H1 (cell line): ENCODE measurements at regions not wholly inside any gene's neighbourhood (a gene's known extent, or its start where the extent isn't known, plus 50 kb on each side); places are given as distances from the start of the nearest gene placed in this dataset.

Experiments
- CTCF ChIA-PET: fragments of 300-600 bp; sonication (Branson Sonifier 250); formaldehyde crosslinking; loops from one replicate; lab custom pipeline; 2021; ENCODE audit not compliant: partially characterized antibody; lab: Charles Lee
- POLR2A ChIA-PET: fragments of 300-600 bp; sonication (Branson Sonifier 250); formaldehyde crosslinking; loops from one replicate; lab custom pipeline; 2021; ENCODE audit warnings: inconsistent platforms; ENCODE audit not compliant: partially characterized antibody; lab: Charles Lee
- DNase-seq, 2 experiments: peaks; one replicate each; pipeline versions ENCODE4 v3.0.0 to v3.0.0-alpha.2; 2010 to 2022; ENCODE audit warnings: low spot score in 2 of 2, low read depth in 1 of 2, mixed read lengths in 1 of 2
- FAIRE-seq: peaks from 2 replicates; lab custom pipeline; 2011; peaks lifted over from hg19 to GRCh38; lab: Jason Lieb, UNC
- H2AFZ ChIP-seq: 2 replicates; pipeline ENCODE4 v1.8.1; 2012; ENCODE audit warnings: low read length, inconsistent platforms
- H2AK5ac ChIP-seq: 2 replicates; pipeline ENCODE4 v1.6.1; 2013; ENCODE audit warnings: low read depth, low read length
- H2BK120ac ChIP-seq: replicated peaks from 2 replicates; pipeline ENCODE3; 2013; ENCODE audit warnings: low read depth, low read length, inconsistent platforms
- H2BK12ac ChIP-seq: 2 replicates; pipeline ENCODE4 v1.6.1; 2013; ENCODE audit warnings: low read depth, low read length
- H2BK15ac ChIP-seq: 2 replicates; pipeline ENCODE4 v1.6.1; 2013; ENCODE audit warnings: low read length
- H2BK20ac ChIP-seq: 2 replicates; pipeline ENCODE4 v1.6.1; 2013; ENCODE audit warnings: low read length
- H2BK5ac ChIP-seq: 2 replicates; pipeline ENCODE4 v1.6.1; 2013; ENCODE audit warnings: low read depth, low read length
- H3K14ac ChIP-seq: 2 replicates; pipeline ENCODE4 v1.6.1; 2013; ENCODE audit warnings: inconsistent platforms; ENCODE audit not compliant: insufficient read length
- H3K18ac ChIP-seq: 2 replicates; pipeline ENCODE4 v1.6.1; 2013; ENCODE audit warnings: low read length; ENCODE audit errors: extremely low read depth
- H3K23ac ChIP-seq: 2 replicates; pipeline ENCODE4 v1.6.1; 2013; ENCODE audit warnings: inconsistent platforms; ENCODE audit not compliant: insufficient read length
- H3K23me2 ChIP-seq: 2 replicates; pipeline ENCODE4 v1.6.1; 2013; ENCODE audit warnings: low read depth, low read length
- H3K27ac ChIP-seq: 2 replicates; pipeline ENCODE4 v1.6.1; 2011; ENCODE audit warnings: low read depth, low read length, inconsistent platforms
- H3K27me3 ChIP-seq, 4 experiments: replicated peaks in 1 of 4; 1 replicate in 1 of 4; 2 replicates in 3 of 4; pipeline versions ENCODE4 v1.6.1 to v1.8.1; 2011 to 2013; ENCODE audit warnings: low read length in 3 of 4, mild to moderate bottlenecking in 3 of 4, inconsistent platforms in 2 of 4, mixed read lengths in 2 of 4, moderate library complexity in 1 of 4; ENCODE audit not compliant: control insufficient read depth in 3 of 4, insufficient read depth in 3 of 4; ENCODE audit errors: extremely low read depth in 1 of 4
- H3K36me3 ChIP-seq, 4 experiments: 2 replicates each; pipeline versions ENCODE4 v1.6.1 to v1.8.1; 2011 to 2013; ENCODE audit warnings: mild to moderate bottlenecking in 4 of 4, low read length in 3 of 4, moderate library complexity in 2 of 4, control low read depth in 1 of 4, inconsistent platforms in 1 of 4; ENCODE audit not compliant: insufficient read depth in 4 of 4, control insufficient read depth in 2 of 4
- H3K4ac ChIP-seq: replicated peaks from 2 replicates; pipeline ENCODE3; 2013; ENCODE audit warnings: low read length, low read depth, mixed read lengths, inconsistent platforms; ENCODE audit not compliant: insufficient read length
- H3K4me1 ChIP-seq, 4 experiments: replicated peaks in 1 of 4; 1 replicate in 1 of 4; 2 replicates in 3 of 4; pipeline versions ENCODE4 v1.6.1 to v1.8.1; 2011 to 2013; ENCODE audit warnings: low read length in 3 of 4, inconsistent platforms in 2 of 4, mixed read lengths in 1 of 4; ENCODE audit not compliant: insufficient read depth in 4 of 4, control insufficient read depth in 3 of 4
- H3K4me2 ChIP-seq, 2 experiments: 2 replicates each; pipeline versions ENCODE4 v1.6.1 to v1.8.1; 2011 to 2013; ENCODE audit warnings: low read depth in 2 of 2, low read length in 2 of 2, control low read depth in 1 of 2, inconsistent platforms in 1 of 2, mild to moderate bottlenecking in 1 of 2; ENCODE audit not compliant: insufficient read depth in 1 of 2
- H3K4me3 ChIP-seq, 4 experiments: fragments of 200-600, 300-600 bp in 1 of 4; sonication (generic), shearing (Covaris generic), sonication (Bioruptor Twin) in 1 of 4; 2 replicates each; pipeline versions ENCODE4 v1.5.1 to v1.8.1; 2011 to 2016; ENCODE audit warnings: low read length in 4 of 4, low read depth in 3 of 4, control low read depth in 2 of 4, inconsistent platforms in 2 of 4, mild to moderate bottlenecking in 2 of 4, mixed read lengths in 1 of 4, moderate library complexity in 1 of 4; ENCODE audit not compliant: insufficient read depth in 2 of 4; ENCODE audit errors: extremely low read depth in 1 of 4
- H3K56ac ChIP-seq: replicated peaks from 2 replicates; pipeline ENCODE3; 2013; ENCODE audit warnings: low read depth, mild to moderate bottlenecking, mixed read lengths, low read length, inconsistent platforms; ENCODE audit not compliant: insufficient read length
- H3K79me1 ChIP-seq: 2 replicates; pipeline ENCODE4 v1.6.1; 2013; ENCODE audit warnings: low read depth, low read length, control low read depth
- H3K79me2 ChIP-seq, 2 experiments: 2 replicates each; pipeline versions ENCODE4 v1.6.1 to v1.8.1; 2012 to 2013; ENCODE audit warnings: low read length in 2 of 2, mild to moderate bottlenecking in 2 of 2, inconsistent platforms in 1 of 2; ENCODE audit not compliant: insufficient read depth in 2 of 2, control insufficient read depth in 1 of 2
- H3K9ac ChIP-seq, 4 experiments: replicated peaks in 1 of 4; 1 replicate in 1 of 4; 2 replicates in 3 of 4; pipeline versions ENCODE4 v1.6.1 to v1.8.1; 2011 to 2013; ENCODE audit warnings: low read depth in 3 of 4, low read length in 3 of 4, control low read depth in 2 of 4, mild to moderate bottlenecking in 2 of 4, moderate library complexity in 2 of 4, inconsistent platforms in 1 of 4; ENCODE audit errors: extremely low read depth in 1 of 4
- H3K9me3 ChIP-seq, 2 experiments: 2 replicates each; pipeline versions ENCODE4 v1.6.1 to v1.8.1; 2012 to 2013; ENCODE audit warnings: mild to moderate bottlenecking in 2 of 2, moderate library complexity in 2 of 2, control low read depth in 1 of 2, inconsistent platforms in 1 of 2, low read depth in 1 of 2, low read length in 1 of 2, mixed read lengths in 1 of 2; ENCODE audit not compliant: insufficient read depth in 2 of 2
- H4K20me1 ChIP-seq, 2 experiments: replicated peaks in 1 of 2; 2 replicates each; pipeline versions ENCODE3 to v1.8.1; 2011 to 2013; ENCODE audit warnings: inconsistent platforms in 2 of 2, low read length in 2 of 2, mild to moderate bottlenecking in 1 of 2; ENCODE audit not compliant: insufficient read depth in 2 of 2, control insufficient read depth in 1 of 2
- H4K5ac ChIP-seq: 2 replicates; pipeline ENCODE4 v1.6.1; 2013; ENCODE audit warnings: low read length, low read depth, mixed read lengths, inconsistent platforms; ENCODE audit not compliant: insufficient read length
- H4K8ac ChIP-seq: 2 replicates; pipeline ENCODE4 v1.8.0; 2013; ENCODE audit warnings: mild to moderate bottlenecking, moderate library complexity, low read length, inconsistent platforms; ENCODE audit not compliant: insufficient read depth; ENCODE audit errors: extremely low read depth
- H4K91ac ChIP-seq: replicated peaks from 2 replicates; pipeline ENCODE3; 2013; ENCODE audit warnings: low read length, mixed read lengths, inconsistent platforms; ENCODE audit not compliant: insufficient read length
- BACH1 ChIP-seq: IDR thresholded peaks from 2 replicates; pipeline ENCODE4 v1.6.1; 2012; ENCODE audit warnings: low read length, improper control_type of control experiment
- CHD1 ChIP-seq: IDR thresholded peaks from 2 replicates; pipeline ENCODE4 v1.6.1; 2012; ENCODE audit warnings: low read depth, low read length, improper control_type of control experiment
- CHD2 ChIP-seq: IDR thresholded peaks from 2 replicates; pipeline ENCODE4 v1.6.1; 2012; ENCODE audit warnings: low read length, improper control_type of control experiment
- MAX ChIP-seq: IDR thresholded peaks from 2 replicates; pipeline ENCODE4 v1.6.1; 2012; ENCODE audit warnings: inconsistent platforms
- POLR2A ChIP-seq, 2 experiments: IDR thresholded peaks; 1 replicate in 1 of 2; 2 replicates in 1 of 2; pipeline ENCODE4 v1.6.1; 2011; ENCODE audit warnings: low read depth in 2 of 2, low read length in 2 of 2, mild to moderate bottlenecking in 2 of 2; ENCODE audit errors: control extremely low read depth in 1 of 2
- RNF2 ChIP-seq: fragments of 200-900, 300-1000 bp; sonication (generic); IDR thresholded peaks from 2 replicates; pipeline ENCODE4 v1.7.1; 2016; ENCODE audit warnings: borderline replicate concordance, low read depth, mild to moderate bottlenecking, antibody characterized with exemption, low read length; ENCODE audit not compliant: poor library complexity, severe bottlenecking; ENCODE audit errors: missing control alignments
- WGBS, 2 experiments: shearing (Covaris generic) in 1 of 2; methylation state at CpG; one replicate each; pipeline versions ENCODE4 v1.1.6 to v1.1.7; 2013 to 2015; ENCODE audit warnings: low lambda C conversion rate in 2 of 2, mixed read lengths in 2 of 2, inconsistent platforms in 1 of 2, low coverage in 1 of 2, missing lambda C conversion rate in 1 of 2; ENCODE audit not compliant: insufficient replicate concordance in 2 of 2, insufficient coverage in 1 of 2, insufficient read length in 1 of 2; ENCODE audit errors: extremely low coverage in 1 of 2, missing lambda C conversion rate in 1 of 2; 5-methylcytosine and 5-hydroxymethylcytosine counted together

GRCh38 chr19:27735314-27735713, 1477.6 kb downstream of the UQCRFS1 start:
- H3K27ac ChIP-seq: no peak overlapping the region
- no peak overlapping the region for H4K91ac ChIP-seq
- H3K27me3 ChIP-seq: no peaks in the 10 kb centered on the region
- H3K36me3 ChIP-seq: no peaks in the 10 kb centered on the region; a peak in 2 of 8 replicates
- no peak overlapping the region for H3K4ac ChIP-seq
- no peaks in the 10 kb centered on the region for H4K20me1 ChIP-seq
- peaks cover 32 to 79% of the 10 kb centered on the region in 2 experiments for H3K9me3 ChIP-seq
- FAIRE-seq (no peak), DNase-seq (no peak)
- no peak overlapping the region for H3K23ac ChIP-seq
- H3K79me1 ChIP-seq: no peaks in the 10 kb centered on the region
- CTCF ChIA-PET: no interaction called here
- 94% methylated on average over 5 of the region's 5 CpGs; no CpG with 5 or more reads in 1 of the 2 experiments for WGBS, 2 experiments
- H2BK5ac ChIP-seq: no peak overlapping the region
- H2BK120ac ChIP-seq: no peak overlapping the region
- no peak overlapping the region for H4K5ac ChIP-seq
- H2BK20ac ChIP-seq: no peak overlapping the region
- no peak overlapping the region for H2BK15ac ChIP-seq
- H2AFZ ChIP-seq: no peak overlapping the region
- POLR2A ChIA-PET: no interaction called here
- H3K18ac ChIP-seq: no peak overlapping the region
- H3K4me3 ChIP-seq: no peak overlapping the region
- no peaks in the 10 kb centered on the region for H3K79me2 ChIP-seq
- no peaks in the 10 kb centered on the region for H3K23me2 ChIP-seq
- no peak overlapping the region for H3K56ac ChIP-seq
- no peak overlapping the region for H3K4me2 ChIP-seq
- no peak overlapping the region for H3K14ac ChIP-seq
- no peaks in the 10 kb centered on the region for H3K4me1 ChIP-seq
- no peak overlapping the region for H3K9ac ChIP-seq
- H2BK12ac ChIP-seq: no peak overlapping the region
- H4K8ac ChIP-seq: no peak overlapping the region
- no peak overlapping the region for H2AK5ac ChIP-seq
- TF ChIP-seq RNF2 (no peak), POLR2A (IDR thresholded peaks at IDR 0.05; ENCODE audit: control extremely low read depth in 1 of 2, low read depth in 2 of 2, low read length in 2 of 2) (no peak), MAX (no peak), BACH1 (no peak), CHD2 (no peak), CHD1 (no peak)
